ENCODE measurements at regions not wholly inside any gene's neighbourhood (a gene's known extent, or its start where the extent isn't known, plus 50 kb on each side); places are given as distances from the start of the nearest gene placed in this dataset.

GRCh38 chr13:69028936-69029335, 1078.7 kb upstream of the ATXN8OS start:
- TF ChIP-seq EZH2 (IDR thresholded peaks at IDR 0.05; ENCODE audit: low read length) (no peak), CTCF (optimal IDR thresholded peaks at IDR 0.05 in 1 of 3, IDR thresholded peaks at IDR 0.05 in 1 of 3, conservative IDR thresholded peaks at IDR 0.05 in 1 of 3; ENCODE audit: extremely low read depth in 1 of 3, insufficient read depth in 2 of 3, low read length in 3 of 3) (no peak)

Measured in keratinocyte (primary cell).